ENCODE measurements at regions not wholly inside any gene's neighbourhood (a gene's known extent, or its start where the extent isn't known, plus 50 kb on each side); places are given as distances from the start of the nearest gene placed in this dataset.

DNA sequence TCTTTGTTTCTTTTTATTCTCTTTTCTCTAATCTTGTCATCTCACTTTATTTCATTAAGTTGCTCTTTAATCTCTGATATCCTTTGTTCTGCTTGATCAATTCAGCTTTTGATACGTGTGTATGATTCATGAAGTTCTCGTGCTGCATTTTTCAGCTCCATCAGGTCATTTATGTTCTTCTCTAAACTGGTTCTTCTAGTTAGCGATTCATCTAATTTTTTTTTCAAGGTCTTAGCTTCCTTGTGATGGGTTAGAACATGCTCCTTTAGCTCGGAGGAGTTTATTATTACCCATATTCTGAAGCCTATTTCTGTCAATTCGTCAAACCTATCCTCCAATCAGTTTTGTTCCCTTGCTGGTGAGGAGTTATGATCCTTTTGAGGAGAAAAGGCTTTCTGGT is 1045.0 kb upstream of the ADGRL3 start:
- TF ChIP-seq, protein P1, sequence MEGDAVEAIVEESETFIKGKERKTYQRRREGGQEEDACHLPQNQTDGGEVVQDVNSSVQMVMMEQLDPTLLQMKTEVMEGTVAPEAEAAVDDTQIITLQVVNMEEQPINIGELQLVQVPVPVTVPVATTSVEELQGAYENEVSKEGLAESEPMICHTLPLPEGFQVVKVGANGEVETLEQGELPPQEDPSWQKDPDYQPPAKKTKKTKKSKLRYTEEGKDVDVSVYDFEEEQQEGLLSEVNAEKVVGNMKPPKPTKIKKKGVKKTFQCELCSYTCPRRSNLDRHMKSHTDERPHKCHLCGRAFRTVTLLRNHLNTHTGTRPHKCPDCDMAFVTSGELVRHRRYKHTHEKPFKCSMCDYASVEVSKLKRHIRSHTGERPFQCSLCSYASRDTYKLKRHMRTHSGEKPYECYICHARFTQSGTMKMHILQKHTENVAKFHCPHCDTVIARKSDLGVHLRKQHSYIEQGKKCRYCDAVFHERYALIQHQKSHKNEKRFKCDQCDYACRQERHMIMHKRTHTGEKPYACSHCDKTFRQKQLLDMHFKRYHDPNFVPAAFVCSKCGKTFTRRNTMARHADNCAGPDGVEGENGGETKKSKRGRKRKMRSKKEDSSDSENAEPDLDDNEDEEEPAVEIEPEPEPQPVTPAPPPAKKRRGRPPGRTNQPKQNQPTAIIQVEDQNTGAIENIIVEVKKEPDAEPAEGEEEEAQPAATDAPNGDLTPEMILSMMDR (IDR thresholded peaks at IDR 0.05): no peak
- TF ChIP-seq POLR2A (IDR thresholded peaks at IDR 0.05) (no peak), POLR2AphosphoS5 (IDR thresholded peaks at IDR 0.05) (no peak), EP300 (IDR thresholded peaks at IDR 0.05) (no peak)
